Bronchial epithelial cell (primary cell): ENCODE measurements at regions not wholly inside any gene's neighbourhood (a gene's known extent, or its start where the extent isn't known, plus 50 kb on each side); places are given as distances from the start of the nearest gene placed in this dataset.
A peak's percentile ranks its signal among the peaks of the same experiment; 100 is the strongest.

Source experiments
- DNase-seq: peaks from one replicate; pipeline ENCODE4 v3.0.0-alpha.2; 2010; ENCODE audit warnings: low read depth
- FAIRE-seq: peaks from 2 replicates; lab custom pipeline; 2011; peaks lifted over from hg19 to GRCh38; lab: Jason Lieb, UNC
- H3K27me3 ChIP-seq: 2 replicates; pipeline ENCODE4 v1.5.1; 2011; ENCODE audit warnings: low read length; ENCODE audit not compliant: control insufficient read depth, insufficient read depth
- H3K36me3 ChIP-seq: 2 replicates; pipeline ENCODE4 v1.5.1; 2011; ENCODE audit warnings: low read length; ENCODE audit not compliant: control insufficient read depth, insufficient read depth
- H3K4me3 ChIP-seq: 2 replicates; pipeline ENCODE4 v1.5.1; 2011; ENCODE audit warnings: mild to moderate bottlenecking, low read depth, low read length, control low read depth
- CTCF ChIP-seq: IDR thresholded peaks from 2 replicates; pipeline ENCODE4 v1.5.1; 2011; ENCODE audit warnings: mild to moderate bottlenecking, moderate library complexity, low read length, control low read depth, inconsistent platforms; ENCODE audit not compliant: insufficient read depth, severe bottlenecking

- Histone ChIP-seq H3K4me3 (no peak overlapping the region), H3K36me3 (no peaks in the 10 kb centered on the region), H3K27me3 (no peaks in the 10 kb centered on the region)
- no peak for TF ChIP-seq CTCF
- DNase-seq (no peak), FAIRE-seq (no peak)
Measured at GRCh38 chrX:110414273-110414672, 55.6 kb downstream of the RTL9 start.

DNA sequence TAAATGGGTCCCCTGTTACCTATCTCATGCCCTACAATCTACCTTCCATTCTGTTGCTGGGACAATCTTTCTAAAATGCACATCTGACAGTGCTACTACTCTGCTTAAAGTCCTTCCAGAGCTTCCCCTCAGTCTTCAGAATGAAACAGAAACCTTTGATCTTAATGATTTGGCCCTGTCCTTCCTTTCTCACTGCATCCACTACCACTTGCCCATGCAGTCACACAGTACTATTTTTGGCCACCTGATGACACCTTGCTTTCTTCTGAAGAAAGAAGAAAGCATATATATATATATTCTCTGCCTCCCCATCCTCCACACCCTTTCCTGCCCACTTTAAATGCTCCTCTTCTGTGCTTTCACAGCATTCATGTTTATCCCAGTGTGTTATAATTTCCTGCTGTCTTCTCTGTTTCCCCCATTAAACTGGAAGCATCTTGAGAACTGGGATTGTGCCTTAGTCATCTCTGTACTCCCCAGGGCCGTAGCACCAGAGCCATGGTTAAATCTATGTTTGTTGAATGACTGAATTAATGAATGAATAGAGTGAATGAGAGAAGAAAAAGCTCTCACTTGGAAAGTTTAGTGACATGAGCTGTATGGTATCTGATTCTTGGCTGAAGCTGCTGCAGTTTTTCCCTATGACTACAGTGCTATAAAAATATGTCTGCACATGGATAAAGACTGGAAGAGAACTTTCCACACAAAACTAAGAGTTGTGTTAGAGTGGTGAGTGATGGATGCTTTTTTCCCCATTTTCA lies 56.2 kb downstream of the RTL9 start:
- Histone ChIP-seq H3K4me3 (no peak overlapping the region), H3K27me3 (no peaks in the 10 kb centered on the region), H3K36me3 (no peaks in the 10 kb centered on the region)
- TF ChIP-seq CTCF = no peak
- FAIRE-seq = no peak
- peak; percentile 33 for DNase-seq

GRCh38 chrX:110415440-110416170 lies 57.0 kb downstream of the RTL9 start:
- Histone ChIP-seq H3K36me3 (no peaks in the 10 kb centered on the region), H3K4me3 (no peak overlapping the region), H3K27me3 (no peaks in the 10 kb centered on the region)
- DNase-seq (peak; percentile 43), FAIRE-seq (no peak)
- TF ChIP-seq CTCF = no peak

- DNase-seq (no peak), FAIRE-seq (no peak)
- TF ChIP-seq CTCF = no peak
- Histone ChIP-seq H3K4me3 (no peak overlapping the region), H3K36me3 (no peaks in the 10 kb centered on the region), H3K27me3 (no peaks in the 10 kb centered on the region)
Measured at GRCh38 chrX:110417128-110417527, 58.5 kb downstream of the RTL9 start.

- H3K4me3 ChIP-seq = no peak overlapping the region
- TF ChIP-seq CTCF = peak; percentile 52
- H3K27me3 ChIP-seq = no peaks in the 10 kb centered on the region
- DNase-seq = peak; percentile 53
- H3K36me3 ChIP-seq = no peaks in the 10 kb centered on the region
- FAIRE-seq = no peak
Measured at GRCh38 chrX:110418316-110419235, 59.9 kb downstream of the RTL9 start.
